ENCODE measurements at regions not wholly inside any gene's neighbourhood (a gene's known extent, or its start where the extent isn't known, plus 50 kb on each side); places are given as distances from the start of the nearest gene placed in this dataset.

- TF ChIP-seq EZH2 (IDR thresholded peaks at IDR 0.05; ENCODE audit: insufficient read depth, poor library complexity, severe bottlenecking) (no peak), EZH2phosphoT487 (IDR thresholded peaks at IDR 0.05; ENCODE audit: insufficient read depth, low read depth) (no peak)
These were observed 769.8 kb downstream of the C12orf50 start for GRCh38 chr12:87259391-87259790.
